ENCODE measurements at regions not wholly inside any gene's neighbourhood (a gene's known extent, or its start where the extent isn't known, plus 50 kb on each side); places are given as distances from the start of the nearest gene placed in this dataset.

DNA sequence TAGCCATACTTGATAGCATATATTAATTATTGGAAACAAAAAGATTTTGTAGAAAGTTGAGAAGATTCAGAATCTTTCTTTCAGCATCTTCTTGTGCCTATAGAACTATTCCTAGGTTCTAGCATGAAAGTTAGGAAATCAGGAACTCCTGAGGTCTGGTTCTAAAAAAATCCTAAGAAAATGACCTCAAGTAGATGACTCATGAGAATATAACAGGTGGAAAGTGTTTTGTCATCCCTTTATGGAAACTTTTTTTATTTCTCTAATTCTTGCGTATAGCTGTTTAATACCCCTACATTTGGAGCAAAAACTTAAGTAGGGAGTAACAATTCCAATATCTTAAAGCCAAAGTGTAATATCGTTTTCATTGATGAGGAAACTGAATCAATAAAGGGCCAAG lies 574.1 kb downstream of the NR2F1-AS1 start:
- TF ChIP-seq GATA2 (IDR thresholded peaks at IDR 0.05; ENCODE audit: low read depth, low read length): no peak
- TF ChIP-seq GATA3 (IDR thresholded peaks at IDR 0.05; ENCODE audit: low read depth, low read length): no peak
